ENCODE measurements at regions not wholly inside any gene's neighbourhood (a gene's known extent, or its start where the extent isn't known, plus 50 kb on each side); places are given as distances from the start of the nearest gene placed in this dataset.

- TF ChIP-seq, protein P1, sequence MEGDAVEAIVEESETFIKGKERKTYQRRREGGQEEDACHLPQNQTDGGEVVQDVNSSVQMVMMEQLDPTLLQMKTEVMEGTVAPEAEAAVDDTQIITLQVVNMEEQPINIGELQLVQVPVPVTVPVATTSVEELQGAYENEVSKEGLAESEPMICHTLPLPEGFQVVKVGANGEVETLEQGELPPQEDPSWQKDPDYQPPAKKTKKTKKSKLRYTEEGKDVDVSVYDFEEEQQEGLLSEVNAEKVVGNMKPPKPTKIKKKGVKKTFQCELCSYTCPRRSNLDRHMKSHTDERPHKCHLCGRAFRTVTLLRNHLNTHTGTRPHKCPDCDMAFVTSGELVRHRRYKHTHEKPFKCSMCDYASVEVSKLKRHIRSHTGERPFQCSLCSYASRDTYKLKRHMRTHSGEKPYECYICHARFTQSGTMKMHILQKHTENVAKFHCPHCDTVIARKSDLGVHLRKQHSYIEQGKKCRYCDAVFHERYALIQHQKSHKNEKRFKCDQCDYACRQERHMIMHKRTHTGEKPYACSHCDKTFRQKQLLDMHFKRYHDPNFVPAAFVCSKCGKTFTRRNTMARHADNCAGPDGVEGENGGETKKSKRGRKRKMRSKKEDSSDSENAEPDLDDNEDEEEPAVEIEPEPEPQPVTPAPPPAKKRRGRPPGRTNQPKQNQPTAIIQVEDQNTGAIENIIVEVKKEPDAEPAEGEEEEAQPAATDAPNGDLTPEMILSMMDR (IDR thresholded peaks at IDR 0.05), result no peak
- TF ChIP-seq POLR2AphosphoS5 (IDR thresholded peaks at IDR 0.05) (no peak), POLR2A (IDR thresholded peaks at IDR 0.05) (no peak), EP300 (IDR thresholded peaks at IDR 0.05) (no peak)
Measured at GRCh38 chr19:29293292-29293691, 80.3 kb upstream of the UQCRFS1 start.
